Prostate gland (tissue), 2 donors: ENCODE measurements at regions not wholly inside any gene's neighbourhood (a gene's known extent, or its start where the extent isn't known, plus 50 kb on each side); places are given as distances from the start of the nearest gene placed in this dataset.

Experiments used
- POLR2A ChIP-seq: fragments of 450-650 bp; IDR thresholded peaks from one replicate; pipeline ENCODE4 v1.6.1; 2016; ENCODE audit warnings: antibody characterized with exemption, mild to moderate bottlenecking
- TF ChIP-seq, protein P1 (sequence below), 4 experiments: fragments of 200-600 bp in 2 of 4; fragments of 450-650 bp in 2 of 4; sonication (generic) in 2 of 4; IDR thresholded peaks; 1 replicate in 3 of 4; 2 replicates in 1 of 4; pipeline ENCODE4 v1.5.1; 2016 to 2019; ENCODE audit warnings: antibody characterized with exemption in 4 of 4, mild to moderate bottlenecking in 2 of 4, moderate library complexity in 2 of 4

DNA sequence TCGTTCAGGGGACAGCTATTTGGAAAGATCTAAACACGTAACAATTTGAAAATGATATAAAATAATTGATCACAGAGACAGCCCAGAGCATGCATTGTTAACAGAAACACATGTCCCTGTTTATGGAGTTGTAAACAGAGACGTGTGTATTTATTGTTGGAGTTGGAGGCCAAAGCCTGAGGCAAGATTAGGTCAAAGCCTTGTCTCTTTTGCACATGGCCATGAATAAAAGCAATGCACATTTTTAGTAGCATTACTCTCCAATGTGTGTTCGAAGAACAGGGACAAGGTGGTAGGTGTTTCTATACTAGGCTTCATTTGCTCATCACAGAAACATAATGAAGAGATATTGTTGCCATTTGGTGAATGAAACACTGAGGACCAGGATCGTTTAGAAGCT, 841.5 kb upstream of the FANCL start:
- TF ChIP-seq, protein P1, sequence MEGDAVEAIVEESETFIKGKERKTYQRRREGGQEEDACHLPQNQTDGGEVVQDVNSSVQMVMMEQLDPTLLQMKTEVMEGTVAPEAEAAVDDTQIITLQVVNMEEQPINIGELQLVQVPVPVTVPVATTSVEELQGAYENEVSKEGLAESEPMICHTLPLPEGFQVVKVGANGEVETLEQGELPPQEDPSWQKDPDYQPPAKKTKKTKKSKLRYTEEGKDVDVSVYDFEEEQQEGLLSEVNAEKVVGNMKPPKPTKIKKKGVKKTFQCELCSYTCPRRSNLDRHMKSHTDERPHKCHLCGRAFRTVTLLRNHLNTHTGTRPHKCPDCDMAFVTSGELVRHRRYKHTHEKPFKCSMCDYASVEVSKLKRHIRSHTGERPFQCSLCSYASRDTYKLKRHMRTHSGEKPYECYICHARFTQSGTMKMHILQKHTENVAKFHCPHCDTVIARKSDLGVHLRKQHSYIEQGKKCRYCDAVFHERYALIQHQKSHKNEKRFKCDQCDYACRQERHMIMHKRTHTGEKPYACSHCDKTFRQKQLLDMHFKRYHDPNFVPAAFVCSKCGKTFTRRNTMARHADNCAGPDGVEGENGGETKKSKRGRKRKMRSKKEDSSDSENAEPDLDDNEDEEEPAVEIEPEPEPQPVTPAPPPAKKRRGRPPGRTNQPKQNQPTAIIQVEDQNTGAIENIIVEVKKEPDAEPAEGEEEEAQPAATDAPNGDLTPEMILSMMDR (IDR thresholded peaks at IDR 0.05), result no peak
- no peak for TF ChIP-seq POLR2A
